D721Med (cell line): ENCODE measurements at regions not wholly inside any gene's neighbourhood (a gene's known extent, or its start where the extent isn't known, plus 50 kb on each side); places are given as distances from the start of the nearest gene placed in this dataset.

Experiments
- DNase-seq: peaks from one replicate; pipeline ENCODE4 v3.0.0; 2011; ENCODE audit warnings: low spot score; ENCODE audit not compliant: insufficient read length
- FAIRE-seq: peaks from 2 replicates; lab custom pipeline; 2011; peaks lifted over from hg19 to GRCh38; lab: Jason Lieb, UNC
- CTCF ChIP-seq: IDR thresholded peaks from 2 replicates; pipeline ENCODE4 v1.5.1; 2012; ENCODE audit warnings: mild to moderate bottlenecking, control low read depth; ENCODE audit not compliant: insufficient read depth; ENCODE audit errors: missing control alignments

- no peak for TF ChIP-seq CTCF
- DNase-seq = no peak
- FAIRE-seq = peak; percentile 11
Observed at GRCh38 chr4:163868445-163868844, 374.0 kb downstream of the TMA16 start.

GRCh38 chr4:163871078-163871477 lies 376.6 kb downstream of the TMA16 start:
- DNase-seq = no peak
- peak; percentile 35 for FAIRE-seq
- no peak for TF ChIP-seq CTCF

- DNase-seq (no peak), FAIRE-seq (peak; percentile 51)
- TF ChIP-seq CTCF = no peak
Observed at GRCh38 chr4:163875327-163875726, 380.8 kb downstream of the TMA16 start.

- TF ChIP-seq CTCF = no peak
- no peak for DNase-seq
- no peak for FAIRE-seq
Observed at GRCh38 chr4:163878336-163879121, 384.0 kb downstream of the TMA16 start.

- TF ChIP-seq CTCF = no peak
- FAIRE-seq (no peak), DNase-seq (no peak)
Observed at GRCh38 chr4:163892417-163892816, 397.9 kb downstream of the TMA16 start.

- FAIRE-seq = peak; percentile 53
- no peak for DNase-seq
- no peak for TF ChIP-seq CTCF
Observed at GRCh38 chr4:163895378-163896005, 401.0 kb downstream of the TMA16 start.

- TF ChIP-seq CTCF = no peak
- no peak for DNase-seq
- no peak for FAIRE-seq
Observed at GRCh38 chr4:163901319-163901718, 406.8 kb downstream of the TMA16 start.
